Stimulated activated CD4-positive, alpha-beta T cell treated with anti-CD3 and anti-CD28 coated beads, TNF-alpha, amount 100 ng/mL, for 4 hours (primary cell): ENCODE measurements at regions not wholly inside any gene's neighbourhood (a gene's known extent, or its start where the extent isn't known, plus 50 kb on each side); places are given as distances from the start of the nearest gene placed in this dataset.

ENCODE experiments used
- DNase-seq, 3 experiments: peaks; one replicate each; pipeline ENCODE4 v3.0.0-alpha.2; 2020; ENCODE audit warnings: low read depth in 3 of 3

DNA sequence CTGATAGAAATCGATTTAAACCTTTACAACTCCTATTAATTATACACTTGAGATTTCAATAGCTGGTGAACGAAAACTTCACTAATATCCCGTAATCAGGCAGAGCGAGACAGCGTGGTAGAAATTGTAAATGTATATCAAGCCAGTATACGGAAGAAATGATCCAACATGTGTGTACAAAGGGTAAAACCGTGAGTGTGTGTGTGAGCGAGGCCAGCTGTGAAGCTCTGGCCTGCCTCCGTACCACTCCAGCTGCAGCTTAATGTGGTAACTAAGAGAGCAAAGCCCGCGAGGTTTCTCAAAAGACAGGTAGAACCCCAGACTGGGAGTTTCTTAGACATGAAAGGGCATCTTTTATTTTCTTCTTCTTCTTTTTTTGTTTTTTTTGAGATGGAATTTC is 52.3 kb upstream of the ZNF516 start:
- DNase-seq: no peak

DNA sequence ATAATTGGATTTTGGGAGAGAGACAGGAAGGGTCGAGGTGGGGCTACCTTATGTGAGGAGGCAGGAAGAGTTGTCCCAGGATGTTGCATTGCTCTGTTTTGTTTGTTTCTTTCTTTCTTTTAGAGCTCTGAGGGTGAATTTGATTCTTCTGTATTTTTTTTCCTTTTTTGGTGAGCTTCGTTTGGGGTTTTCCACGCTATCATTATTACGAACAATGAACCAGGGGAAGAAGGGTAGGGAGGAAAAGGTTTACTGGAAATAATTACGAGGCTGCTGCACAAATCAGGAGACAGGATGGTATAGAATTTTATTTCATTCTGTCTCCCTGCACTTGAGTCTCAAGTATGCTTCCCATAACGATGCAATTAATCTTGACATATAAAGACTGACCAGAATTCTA is 51.4 kb upstream of the ZNF516 start:
- DNase-seq: no peak

DNA sequence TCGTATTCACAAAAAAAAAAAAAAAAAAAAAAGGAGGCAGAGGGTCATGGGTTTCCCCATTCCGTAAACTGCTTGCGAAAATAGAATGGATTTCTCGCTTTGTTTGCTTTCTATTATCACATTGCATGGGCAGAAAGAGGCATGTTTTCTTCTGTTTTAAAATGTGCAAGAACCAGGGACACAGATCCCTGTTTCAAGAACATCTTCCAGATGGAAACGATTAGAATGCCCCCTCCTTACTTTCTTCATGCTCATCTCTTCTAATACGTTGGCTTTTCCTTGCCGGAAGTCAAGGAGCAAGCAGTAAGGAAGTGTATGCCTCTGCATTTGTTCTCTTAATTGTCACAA is 51.0 kb upstream of the ZNF516 start:
- DNase-seq: no peak

DNA sequence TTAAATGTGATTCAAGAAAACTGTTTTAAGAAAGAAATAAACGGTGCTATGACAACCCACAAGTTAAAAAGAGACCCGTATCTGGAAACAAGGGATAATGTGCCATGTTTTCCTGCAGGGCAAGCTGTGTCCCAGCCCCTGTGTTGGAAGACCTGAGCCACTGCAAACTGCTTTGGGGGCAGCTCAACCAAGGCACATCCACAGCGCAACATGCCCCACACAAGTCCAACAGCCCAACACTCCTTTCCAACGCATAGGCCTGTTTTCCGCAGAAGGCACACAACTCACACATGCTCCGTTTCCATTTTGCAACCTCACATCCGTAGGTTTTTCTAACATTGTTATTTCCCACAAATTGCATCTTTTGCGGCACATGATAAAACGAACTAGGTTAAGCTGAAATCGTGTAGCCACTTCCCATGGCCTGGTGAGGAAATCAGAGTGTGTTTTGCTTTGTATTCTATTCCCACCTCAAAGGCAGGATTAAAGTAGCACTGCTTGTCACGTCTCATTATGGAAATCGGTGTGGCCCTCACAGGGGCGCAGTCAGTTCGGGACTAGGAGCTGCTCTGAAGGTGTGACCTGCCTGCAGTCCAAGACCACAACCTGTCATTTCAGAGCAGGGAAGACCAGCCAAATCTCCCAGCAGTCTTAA is 50.5 kb upstream of the ZNF516 start:
- DNase-seq: no peak

DNA sequence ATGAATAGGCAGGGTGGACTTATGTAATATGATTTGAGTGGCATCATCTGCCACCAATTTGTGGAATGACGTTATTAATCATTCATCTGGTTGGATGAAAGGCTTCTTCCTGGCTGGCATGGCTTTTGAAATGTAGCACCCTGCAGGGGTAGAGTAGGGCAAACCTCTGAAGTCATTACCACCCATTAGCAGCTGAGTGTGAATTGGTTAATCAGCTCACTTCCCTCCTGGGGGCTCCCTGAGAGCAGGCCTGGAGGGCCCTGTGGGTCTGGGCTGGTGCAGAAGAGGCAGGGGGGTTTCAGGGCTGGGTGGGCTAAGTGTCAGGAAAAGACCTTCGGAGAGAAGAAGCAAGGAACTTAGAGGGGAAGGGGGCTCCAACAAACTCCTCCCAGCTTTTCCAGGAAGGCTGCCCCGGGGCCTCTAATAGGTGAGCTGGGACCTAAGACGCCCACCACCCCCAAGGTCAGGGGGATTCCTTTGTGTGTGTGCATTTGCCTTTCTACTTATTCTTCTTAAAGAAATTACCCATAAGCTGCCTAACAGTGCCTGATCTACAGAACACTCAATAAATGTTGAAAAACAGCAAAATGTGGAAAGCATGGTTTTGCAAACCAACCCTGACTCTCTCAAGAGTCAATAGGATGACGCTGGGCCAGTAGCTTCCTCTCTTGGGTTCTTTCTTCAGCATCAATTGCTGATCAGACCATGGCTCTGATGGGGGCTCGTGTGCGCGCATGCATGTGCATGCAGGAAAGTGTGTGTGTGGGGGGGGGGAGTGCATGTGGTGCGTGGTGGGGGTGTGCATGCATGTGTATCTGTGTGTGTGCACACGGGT is 49.7 kb upstream of the ZNF516 start:
- DNase-seq: no peak
